ENCODE measurements at regions not wholly inside any gene's neighbourhood (a gene's known extent, or its start where the extent isn't known, plus 50 kb on each side); places are given as distances from the start of the nearest gene placed in this dataset.

DNA sequence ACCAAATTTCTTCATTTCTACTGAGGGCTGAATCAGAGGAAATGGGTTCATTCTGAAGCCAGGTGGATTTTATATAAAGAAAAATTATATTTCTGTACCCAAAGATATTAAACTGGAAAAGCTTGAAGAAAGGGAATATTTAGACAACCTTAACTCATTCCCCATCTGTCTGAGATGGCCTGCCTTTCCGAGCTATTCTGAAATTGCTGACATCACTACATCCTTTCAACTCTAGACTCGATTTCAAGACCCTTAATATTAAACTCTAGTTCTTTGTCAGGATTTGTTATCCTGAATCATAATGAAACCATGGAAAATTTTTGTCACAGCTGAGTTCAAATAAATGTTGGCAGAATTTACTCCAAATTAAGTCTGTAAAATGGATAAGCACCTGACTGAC, 818.5 kb upstream of the SEMA6A start:
- 85% methylated on average over 2 of the region's 2 CpGs for WGBS
- no peak for DNase-seq (ENCODE audit: low spot score)
- no peaks in the 10 kb centered on the region for H3K4me1 ChIP-seq (replicated peaks)
- H3K4me3 ChIP-seq: no peak overlapping the region
- no peak overlapping the region for H3K27ac ChIP-seq
- H3K36me3 ChIP-seq: no peaks in the 10 kb centered on the region
- H3K9me3 ChIP-seq: no peaks in the 10 kb centered on the region
- TF ChIP-seq POLR2AphosphoS5 (IDR thresholded peaks at IDR 0.05) (no peak), POLR2A (IDR thresholded peaks at IDR 0.05) (no peak)
- TF ChIP-seq, protein P1, sequence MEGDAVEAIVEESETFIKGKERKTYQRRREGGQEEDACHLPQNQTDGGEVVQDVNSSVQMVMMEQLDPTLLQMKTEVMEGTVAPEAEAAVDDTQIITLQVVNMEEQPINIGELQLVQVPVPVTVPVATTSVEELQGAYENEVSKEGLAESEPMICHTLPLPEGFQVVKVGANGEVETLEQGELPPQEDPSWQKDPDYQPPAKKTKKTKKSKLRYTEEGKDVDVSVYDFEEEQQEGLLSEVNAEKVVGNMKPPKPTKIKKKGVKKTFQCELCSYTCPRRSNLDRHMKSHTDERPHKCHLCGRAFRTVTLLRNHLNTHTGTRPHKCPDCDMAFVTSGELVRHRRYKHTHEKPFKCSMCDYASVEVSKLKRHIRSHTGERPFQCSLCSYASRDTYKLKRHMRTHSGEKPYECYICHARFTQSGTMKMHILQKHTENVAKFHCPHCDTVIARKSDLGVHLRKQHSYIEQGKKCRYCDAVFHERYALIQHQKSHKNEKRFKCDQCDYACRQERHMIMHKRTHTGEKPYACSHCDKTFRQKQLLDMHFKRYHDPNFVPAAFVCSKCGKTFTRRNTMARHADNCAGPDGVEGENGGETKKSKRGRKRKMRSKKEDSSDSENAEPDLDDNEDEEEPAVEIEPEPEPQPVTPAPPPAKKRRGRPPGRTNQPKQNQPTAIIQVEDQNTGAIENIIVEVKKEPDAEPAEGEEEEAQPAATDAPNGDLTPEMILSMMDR (IDR thresholded peaks at IDR 0.05): no peak
- intact Hi-C loops (cut with DNase I): no loop called here
- H3K27me3 ChIP-seq (replicated peaks; ENCODE audit: insufficient read depth): no peaks in the 10 kb centered on the region

DNA sequence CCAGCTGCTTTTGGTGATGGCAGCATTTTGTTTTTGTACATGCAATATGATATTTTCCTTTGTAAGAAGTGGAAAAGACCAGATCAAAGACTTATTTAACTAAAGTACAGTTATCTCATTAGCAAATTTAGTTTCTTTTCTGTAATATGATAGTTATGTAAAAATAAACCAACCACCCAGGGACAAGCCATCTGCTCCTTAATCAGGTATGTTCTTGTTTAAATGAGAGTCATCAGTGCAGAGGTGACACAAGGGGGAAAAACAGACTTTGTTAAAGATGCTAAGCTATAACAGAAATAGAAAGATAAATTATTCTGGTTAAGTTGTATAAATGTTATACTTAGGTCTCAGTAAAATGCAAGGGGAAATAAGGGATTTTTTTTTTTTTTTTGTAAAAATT, 805.7 kb upstream of the SEMA6A start:
- no peak overlapping the region for H3K27ac ChIP-seq
- no peaks in the 10 kb centered on the region for H3K36me3 ChIP-seq
- intact Hi-C loops (cut with DNase I): no loop called here
- no peaks in the 10 kb centered on the region for H3K9me3 ChIP-seq
- no peak for TF ChIP-seq POLR2A (IDR thresholded peaks at IDR 0.05)
- no peak for TF ChIP-seq POLR2AphosphoS5 (IDR thresholded peaks at IDR 0.05)
- TF ChIP-seq, protein P1 (IDR thresholded peaks at IDR 0.05): no peak
- H3K4me1 ChIP-seq (replicated peaks): no peaks in the 10 kb centered on the region
- no peak for DNase-seq (ENCODE audit: low spot score)
- no peaks in the 10 kb centered on the region for H3K27me3 ChIP-seq (replicated peaks; ENCODE audit: insufficient read depth)
- H3K4me3 ChIP-seq: no peak overlapping the region

DNA sequence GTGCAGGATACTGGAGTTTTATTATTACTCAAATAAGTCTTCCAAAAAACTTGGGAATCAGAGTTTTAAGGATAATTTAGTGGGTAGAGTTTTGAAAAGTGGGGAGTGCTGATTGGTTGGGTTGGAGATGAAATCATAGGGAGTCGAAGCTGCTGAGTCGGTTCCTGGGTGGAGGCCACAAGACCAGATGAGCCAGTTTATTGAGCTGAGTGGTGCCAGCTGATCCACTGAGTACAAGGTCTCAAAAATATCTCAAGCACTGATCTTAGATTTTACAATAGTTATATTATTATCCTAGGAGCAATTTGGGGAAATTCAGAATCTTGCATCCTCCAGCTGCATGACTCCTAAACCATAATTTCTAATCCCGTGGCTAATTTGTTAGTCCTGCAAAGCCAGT, 804.9 kb upstream of the SEMA6A start:
- H3K4me3 ChIP-seq: no peak overlapping the region
- WGBS: 62% methylated on average over 3 of the region's 3 CpGs
- TF ChIP-seq, protein P1 (IDR thresholded peaks at IDR 0.05): no peak
- TF ChIP-seq POLR2A (IDR thresholded peaks at IDR 0.05) (no peak), POLR2AphosphoS5 (IDR thresholded peaks at IDR 0.05) (no peak)
- H3K27ac ChIP-seq: no peak overlapping the region
- H3K27me3 ChIP-seq (replicated peaks; ENCODE audit: insufficient read depth): no peaks in the 10 kb centered on the region
- intact Hi-C loops (cut with DNase I): no loop called here
- no peaks in the 10 kb centered on the region for H3K9me3 ChIP-seq
- H3K4me1 ChIP-seq (replicated peaks): no peaks in the 10 kb centered on the region
- no peaks in the 10 kb centered on the region for H3K36me3 ChIP-seq
- DNase-seq (ENCODE audit: low spot score): no peak

- no peaks in the 10 kb centered on the region for H3K9me3 ChIP-seq
- no peak for TF ChIP-seq POLR2A (IDR thresholded peaks at IDR 0.05)
- TF ChIP-seq POLR2AphosphoS5 (IDR thresholded peaks at IDR 0.05): no peak
- TF ChIP-seq, protein P1 (IDR thresholded peaks at IDR 0.05): no peak
- whole genome bisulfite sequencing: 52% methylated on average over 2 of the region's 2 CpGs
- intact Hi-C loops (cut with DNase I): no loop called here
- H3K4me1 ChIP-seq (replicated peaks): no peaks in the 10 kb centered on the region
- DNase-seq (ENCODE audit: low spot score): no peak
- H3K27me3 ChIP-seq (replicated peaks; ENCODE audit: insufficient read depth): no peaks in the 10 kb centered on the region
- no peaks in the 10 kb centered on the region for H3K36me3 ChIP-seq
- no peak overlapping the region for H3K27ac ChIP-seq
- H3K4me3 ChIP-seq: no peak overlapping the region
These were observed 802.1 kb upstream of the SEMA6A start for GRCh38 chr5:117376748-117377147.

- DNase-seq (ENCODE audit: low spot score): no peak
- TF ChIP-seq, protein P1 (IDR thresholded peaks at IDR 0.05): no peak
- no peak for TF ChIP-seq POLR2A (IDR thresholded peaks at IDR 0.05)
- TF ChIP-seq POLR2AphosphoS5 (IDR thresholded peaks at IDR 0.05): no peak
- H3K27me3 ChIP-seq (replicated peaks; ENCODE audit: insufficient read depth): no peaks in the 10 kb centered on the region
- H3K9me3 ChIP-seq: no peaks in the 10 kb centered on the region
- H3K4me3 ChIP-seq: no peak overlapping the region
- H3K36me3 ChIP-seq: no peaks in the 10 kb centered on the region
- no peak overlapping the region for H3K27ac ChIP-seq
- no peaks in the 10 kb centered on the region for H3K4me1 ChIP-seq (replicated peaks)
- intact Hi-C loops (cut with DNase I): no loop called here
These were observed 785.3 kb upstream of the SEMA6A start for GRCh38 chr5:117359895-117360294.
